GM12891 (cell line): ENCODE measurements at regions not wholly inside any gene's neighbourhood (a gene's known extent, or its start where the extent isn't known, plus 50 kb on each side); places are given as distances from the start of the nearest gene placed in this dataset.

Experiments
- DNase-seq: peaks from one replicate; pipeline ENCODE4 v3.0.0; 2011; ENCODE audit warnings: low spot score; ENCODE audit not compliant: insufficient read length
- FAIRE-seq: peaks from 2 replicates; lab custom pipeline; 2011; peaks lifted over from hg19 to GRCh38; lab: Jason Lieb, UNC
- PAX5 ChIP-seq: IDR thresholded peaks from 2 replicates; pipeline ENCODE4 v1.6.1; 2011; ENCODE audit warnings: low read length, moderate library complexity, mild to moderate bottlenecking; ENCODE audit not compliant: insufficient read depth, severe bottlenecking
- POLR2A ChIP-seq: IDR thresholded peaks from 2 replicates; pipeline ENCODE4 v1.6.1; 2011; ENCODE audit warnings: low read depth, low read length, control low read depth
- POLR2AphosphoS5 ChIP-seq: IDR thresholded peaks from 2 replicates; pipeline ENCODE4 v1.6.1; 2011; ENCODE audit warnings: low read depth, low read length, control low read depth
- POU2F2 ChIP-seq: IDR thresholded peaks from 2 replicates; pipeline ENCODE4 v1.6.1; 2011; ENCODE audit warnings: low read depth, mild to moderate bottlenecking, control low read depth, low read length, moderate library complexity
- SPI1 ChIP-seq: IDR thresholded peaks from 2 replicates; pipeline ENCODE4 v1.6.1; 2011; ENCODE audit warnings: low read depth, low read length, control low read depth
- TAF1 ChIP-seq: IDR thresholded peaks from 2 replicates; pipeline ENCODE4 v1.6.1; 2011; ENCODE audit warnings: low read depth, low read length, control low read depth

- FAIRE-seq (no peak), DNase-seq (no peak)
- no peak for TF ChIP-seq POLR2A
- no peak for TF ChIP-seq TAF1
- no peak for TF ChIP-seq SPI1
- no peak for TF ChIP-seq POU2F2
- no peak for TF ChIP-seq POLR2AphosphoS5
- no peak for TF ChIP-seq PAX5
Observed at GRCh38 chr18:60549338-60549960, 176.9 kb upstream of the MC4R start.

GRCh38 chr18:60552948-60553347, 180.4 kb upstream of the MC4R start:
- DNase-seq (no peak), FAIRE-seq (no peak)
- TF ChIP-seq PAX5 (no peak), POLR2AphosphoS5 (no peak), POLR2A (no peak), SPI1 (no peak), POU2F2 (no peak), TAF1 (no peak)

- no peak for DNase-seq
- TF ChIP-seq TAF1 = no peak
- TF ChIP-seq POLR2AphosphoS5 = no peak
- no peak for TF ChIP-seq POU2F2
- TF ChIP-seq POLR2A = no peak
- TF ChIP-seq PAX5 = no peak
- no peak for TF ChIP-seq SPI1
- FAIRE-seq = no peak
Observed at GRCh38 chr18:60554967-60555366, 182.4 kb upstream of the MC4R start.

GRCh38 chr18:60555625-60556024, 183.1 kb upstream of the MC4R start:
- TF ChIP-seq POU2F2 (no peak), SPI1 (peak; percentile 8; the same call in 1 of the 2 replicates)
- DNase-seq = no peak
- FAIRE-seq = no peak

- FAIRE-seq = no peak
- no peak for DNase-seq
- TF ChIP-seq POLR2A = no peak
Observed at GRCh38 chr18:60556326-60556725, 183.8 kb upstream of the MC4R start.

GRCh38 chr18:60560071-60560470, 187.5 kb upstream of the MC4R start:
- FAIRE-seq (no peak), DNase-seq (no peak)
- no peak for TF ChIP-seq POLR2A
- TF ChIP-seq TAF1 = no peak
- TF ChIP-seq PAX5 = no peak
- TF ChIP-seq SPI1 = no peak
- TF ChIP-seq POU2F2 = no peak
- TF ChIP-seq POLR2AphosphoS5 = no peak

- no peak for TF ChIP-seq POU2F2
- TF ChIP-seq PAX5 = no peak
- no peak for DNase-seq
- no peak for FAIRE-seq
Observed at GRCh38 chr18:60563082-60563481, 190.5 kb upstream of the MC4R start.

GRCh38 chr18:60568220-60568619, 195.6 kb upstream of the MC4R start:
- no peak for FAIRE-seq
- DNase-seq = no peak
- TF ChIP-seq SPI1 (no peak), TAF1 (no peak), POU2F2 (no peak), POLR2AphosphoS5 (no peak), PAX5 (no peak)

- DNase-seq = no peak
- TF ChIP-seq POU2F2 (no peak), POLR2AphosphoS5 (no peak), PAX5 (no peak), SPI1 (no peak), TAF1 (no peak), POLR2A (no peak)
- no peak for FAIRE-seq
Observed at GRCh38 chr18:60570172-60570571, 197.6 kb upstream of the MC4R start.

GRCh38 chr18:60577457-60577856, 204.9 kb upstream of the MC4R start:
- no peak for TF ChIP-seq TAF1
- no peak for TF ChIP-seq POLR2AphosphoS5
- no peak for TF ChIP-seq SPI1
- TF ChIP-seq PAX5 = no peak
- TF ChIP-seq POLR2A = no peak
- no peak for DNase-seq
- FAIRE-seq = no peak

GRCh38 chr18:60585670-60586069, 213.1 kb upstream of the MC4R start:
- no peak for TF ChIP-seq TAF1
- no peak for FAIRE-seq
- no peak for DNase-seq

- DNase-seq = no peak
- TF ChIP-seq POLR2A (no peak), TAF1 (no peak), POU2F2 (no peak)
- FAIRE-seq = no peak
Observed at GRCh38 chr18:60593249-60593648, 220.7 kb upstream of the MC4R start.

- FAIRE-seq = no peak
- no peak for TF ChIP-seq POLR2AphosphoS5
- no peak for DNase-seq
Observed at GRCh38 chr18:60596928-60597327, 224.4 kb upstream of the MC4R start.
